IPS-20b (cell line): ENCODE measurements at regions not wholly inside any gene's neighbourhood (a gene's known extent, or its start where the extent isn't known, plus 50 kb on each side); places are given as distances from the start of the nearest gene placed in this dataset.
"Not testable (repeated sequence)": the region's sequence is repeated elsewhere in the genome, so short reads cannot be mapped to it uniquely, and the experiment has no call there.

Experiments used
- H3K27ac ChIP-seq: one replicate; pipeline ENCODE4 v1.5.1; 2013; ENCODE audit warnings: low read length
- H3K27me3 ChIP-seq: 2 replicates; pipeline ENCODE4 v1.6.1; 2013; ENCODE audit warnings: mild to moderate bottlenecking, low read length, inconsistent platforms; ENCODE audit not compliant: insufficient read depth
- H3K36me3 ChIP-seq: 2 replicates; pipeline ENCODE4 v1.6.1; 2013; ENCODE audit warnings: low read depth, mild to moderate bottlenecking, inconsistent platforms, low read length, moderate library complexity; ENCODE audit not compliant: insufficient read depth
- H3K4me1 ChIP-seq: 2 replicates; pipeline ENCODE4 v1.6.1; 2013; ENCODE audit warnings: mild to moderate bottlenecking, control low read depth, inconsistent platforms, low read length, moderate library complexity; ENCODE audit not compliant: insufficient read depth
- H3K4me3 ChIP-seq: 2 replicates; pipeline ENCODE4 v1.5.1; 2013; ENCODE audit warnings: mild to moderate bottlenecking, low read length, inconsistent platforms
- H3K9ac ChIP-seq: 2 replicates; pipeline ENCODE4 v1.6.1; 2013; ENCODE audit warnings: low read depth, mild to moderate bottlenecking, inconsistent platforms, low read length, moderate library complexity
- H3K9me3 ChIP-seq: 2 replicates; pipeline ENCODE4 v1.6.1; 2013; ENCODE audit warnings: mild to moderate bottlenecking, low read depth, low read length, inconsistent platforms; ENCODE audit not compliant: insufficient read depth

DNA sequence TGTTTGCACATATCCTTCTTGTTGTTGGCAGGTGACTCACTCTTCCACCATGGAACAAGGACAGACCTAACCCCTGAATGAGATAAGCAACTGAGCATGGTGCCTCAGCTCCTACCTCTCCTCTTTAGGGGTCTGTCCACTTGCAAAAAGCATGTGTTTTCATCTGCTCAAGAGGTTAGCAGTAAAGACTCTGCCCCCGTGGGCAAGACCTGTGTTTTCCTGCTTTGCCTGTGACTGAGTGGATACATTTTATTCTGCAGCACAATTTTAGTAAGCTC lies 111.0 kb upstream of the LIFR start:
- H3K36me3 ChIP-seq: no peaks in the 10 kb centered on the region
- no peaks in the 10 kb centered on the region for H3K27me3 ChIP-seq
- no peak overlapping the region for H3K4me3 ChIP-seq
- H3K9me3 ChIP-seq: no peaks in the 10 kb centered on the region
- no peaks in the 10 kb centered on the region for H3K4me1 ChIP-seq
- H3K9ac ChIP-seq: no peak overlapping the region
- no peak overlapping the region for H3K27ac ChIP-seq

- H3K27me3 ChIP-seq: no peaks in the 10 kb centered on the region
- no peak overlapping the region for H3K9ac ChIP-seq
- H3K4me1 ChIP-seq: no peaks in the 10 kb centered on the region
- no peaks in the 10 kb centered on the region for H3K9me3 ChIP-seq
- H3K4me3 ChIP-seq: no peak overlapping the region
- no peak overlapping the region for H3K27ac ChIP-seq
- no peaks in the 10 kb centered on the region for H3K36me3 ChIP-seq
These were observed 113.0 kb upstream of the LIFR start for GRCh38 chr5:38669361-38669880.

DNA sequence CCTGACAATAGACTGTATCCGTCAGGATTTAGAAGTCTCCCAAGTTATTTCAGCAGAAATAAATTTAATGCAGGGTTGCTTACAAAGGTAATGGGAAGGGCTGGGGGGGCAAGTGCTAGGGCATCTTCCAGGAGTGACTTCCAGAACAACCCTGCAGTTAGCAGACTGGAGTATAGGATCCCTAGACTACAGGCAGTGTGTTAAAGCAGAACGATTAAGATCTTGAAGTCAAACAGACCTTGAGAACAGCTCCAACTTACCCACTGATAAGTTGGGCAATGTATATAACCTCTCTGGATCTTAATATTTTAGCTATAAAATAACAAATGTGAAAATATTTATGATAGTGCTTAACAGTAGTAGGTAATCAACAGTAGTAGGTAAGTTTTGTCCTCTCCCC lies 113.6 kb upstream of the LIFR start:
- H3K27me3 ChIP-seq: no peaks in the 10 kb centered on the region

GRCh38 chr5:38670878-38671277 lies 114.4 kb upstream of the LIFR start:
- no peak overlapping the region for H3K9ac ChIP-seq
- no peaks in the 10 kb centered on the region for H3K4me1 ChIP-seq
- H3K27me3 ChIP-seq: no peaks in the 10 kb centered on the region
- no peaks in the 10 kb centered on the region for H3K36me3 ChIP-seq
- H3K4me3 ChIP-seq: no peak overlapping the region
- no peaks in the 10 kb centered on the region for H3K9me3 ChIP-seq
- no peak overlapping the region for H3K27ac ChIP-seq

More for the DNA sequence above, 113.6 kb upstream of the LIFR start:
- H3K27ac ChIP-seq: no peak overlapping the region
- no peaks in the 10 kb centered on the region for H3K36me3 ChIP-seq
- no peak overlapping the region for H3K9ac ChIP-seq
- no peaks in the 10 kb centered on the region for H3K9me3 ChIP-seq
- H3K4me3 ChIP-seq: no peak overlapping the region
- no peaks in the 10 kb centered on the region for H3K4me1 ChIP-seq

DNA sequence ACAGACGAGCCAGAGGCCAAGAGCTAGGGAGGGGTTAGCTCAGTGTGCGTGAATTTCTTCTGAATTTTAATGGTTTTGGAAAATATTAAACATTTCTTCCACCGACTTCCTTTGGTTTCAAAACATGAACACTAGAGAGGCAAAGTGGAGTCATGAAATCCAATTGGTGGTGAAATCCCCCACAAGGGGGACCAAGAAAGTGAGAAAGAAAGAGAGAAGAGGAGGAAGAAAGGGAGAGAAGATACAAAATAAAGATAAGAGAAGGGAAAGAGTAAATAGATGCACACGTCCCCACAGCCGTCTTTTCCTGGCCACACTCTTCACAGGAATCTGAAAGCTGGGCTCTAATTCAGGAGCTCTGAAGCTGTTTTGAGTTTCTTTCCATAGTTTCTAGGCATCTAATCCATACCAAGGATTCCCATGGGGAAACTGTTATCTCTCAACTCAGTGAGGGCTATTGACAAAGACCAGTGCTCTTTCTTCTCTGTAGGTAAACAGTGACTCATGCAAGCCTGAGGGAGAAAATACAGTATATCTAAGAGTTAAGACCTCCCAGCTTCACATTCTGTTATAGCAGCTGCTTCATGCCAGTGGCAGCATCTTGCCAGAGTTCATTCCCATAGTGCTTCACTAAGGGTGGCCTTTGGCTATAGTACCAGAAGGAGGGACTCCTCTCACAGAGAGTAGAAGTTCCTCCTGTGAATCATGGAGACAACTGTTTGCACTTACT lies 115.8 kb upstream of the LIFR start:
- H3K27ac ChIP-seq: no peak overlapping the region
- H3K36me3 ChIP-seq: no peaks in the 10 kb centered on the region
- no peaks in the 10 kb centered on the region for H3K4me1 ChIP-seq
- H3K9ac ChIP-seq: no peak overlapping the region
- no peaks in the 10 kb centered on the region for H3K27me3 ChIP-seq
- no peak overlapping the region for H3K4me3 ChIP-seq
- no peaks in the 10 kb centered on the region for H3K9me3 ChIP-seq

DNA sequence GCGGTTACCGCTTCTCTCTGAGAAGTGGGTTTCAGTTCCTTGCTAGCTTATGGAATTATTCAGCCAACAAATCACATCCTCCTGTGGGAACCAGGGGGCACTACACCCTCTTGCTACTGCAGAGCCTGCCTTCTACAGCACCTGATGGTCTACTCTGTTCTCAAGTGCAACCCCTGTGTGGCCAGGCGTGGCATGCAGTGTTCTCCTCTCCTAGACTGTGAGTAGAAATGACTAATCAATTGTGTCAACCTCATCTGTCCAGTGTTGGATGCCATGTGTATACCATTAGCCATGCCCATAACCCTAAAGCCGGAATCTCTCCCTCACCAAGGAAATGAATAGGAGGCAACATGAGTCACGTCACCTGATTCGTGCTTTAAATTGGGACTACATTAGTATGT lies 117.2 kb upstream of the LIFR start:
- Histone ChIP-seq H3K4me1 (no peaks in the 10 kb centered on the region), H3K36me3 (no peaks in the 10 kb centered on the region), H3K4me3 (no peak overlapping the region), H3K27me3 (no peaks in the 10 kb centered on the region), H3K27ac (no peak overlapping the region), H3K9ac (no peak overlapping the region), H3K9me3 (no peaks in the 10 kb centered on the region)

DNA sequence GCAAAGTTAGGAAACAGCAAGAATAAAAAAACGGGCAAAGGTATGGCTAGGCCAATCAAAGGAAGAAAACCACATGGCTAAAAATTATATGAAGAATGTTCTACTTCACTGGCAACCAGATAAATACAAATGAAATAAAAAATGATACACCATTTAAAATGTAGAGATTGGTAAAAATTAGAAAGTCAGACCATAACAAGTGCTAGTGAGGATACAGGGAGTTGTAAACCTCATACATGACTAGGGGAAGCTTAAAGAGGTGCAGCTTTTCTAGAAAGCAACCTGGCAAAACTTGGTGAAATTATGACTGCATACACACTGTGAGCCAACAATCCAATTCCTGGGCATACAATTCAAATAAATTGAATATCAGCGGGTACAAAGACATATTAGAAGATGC lies 119.0 kb upstream of the LIFR start:
- no peak overlapping the region for H3K27ac ChIP-seq
- H3K4me1 ChIP-seq: no peaks in the 10 kb centered on the region
- H3K9me3 ChIP-seq: no peaks in the 10 kb centered on the region
- H3K36me3 ChIP-seq: no peaks in the 10 kb centered on the region
- no peak overlapping the region for H3K9ac ChIP-seq
- H3K4me3 ChIP-seq: no peak overlapping the region
- no peaks in the 10 kb centered on the region for H3K27me3 ChIP-seq

- H3K9me3 ChIP-seq: no peaks in the 10 kb centered on the region
- no peak overlapping the region for H3K9ac ChIP-seq
- no peaks in the 10 kb centered on the region for H3K4me1 ChIP-seq
- no peaks in the 10 kb centered on the region for H3K27me3 ChIP-seq
- H3K36me3 ChIP-seq: no peaks in the 10 kb centered on the region
- H3K4me3 ChIP-seq: no peak overlapping the region
- no peak overlapping the region for H3K27ac ChIP-seq
These were observed 121.2 kb upstream of the LIFR start for GRCh38 chr5:38677636-38678035.

DNA sequence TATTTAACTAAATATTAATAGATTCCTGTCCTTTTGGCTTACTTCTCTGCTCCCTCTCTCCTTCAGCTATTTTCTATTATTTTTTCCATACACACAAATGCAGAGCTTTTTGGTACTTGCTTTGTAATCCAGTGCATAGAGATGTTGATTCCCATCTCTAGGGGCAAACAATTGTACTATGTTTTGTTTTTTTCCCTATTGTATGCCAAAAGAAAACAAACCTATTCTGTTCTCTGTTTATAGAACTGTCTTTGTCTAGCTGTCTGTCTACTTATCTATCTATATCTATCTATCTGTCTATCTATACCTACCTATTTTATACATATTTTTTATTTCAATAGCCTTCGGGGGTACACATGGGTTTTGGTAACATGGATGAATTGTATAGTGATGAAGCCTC lies 121.6 kb upstream of the LIFR start:
- Histone ChIP-seq H3K9ac (no peak overlapping the region), H3K27ac (no peak overlapping the region), H3K9me3 (no peaks in the 10 kb centered on the region), H3K27me3 (no peaks in the 10 kb centered on the region), H3K4me3 (no peak overlapping the region), H3K4me1 (no peaks in the 10 kb centered on the region), H3K36me3 (no peaks in the 10 kb centered on the region)

DNA sequence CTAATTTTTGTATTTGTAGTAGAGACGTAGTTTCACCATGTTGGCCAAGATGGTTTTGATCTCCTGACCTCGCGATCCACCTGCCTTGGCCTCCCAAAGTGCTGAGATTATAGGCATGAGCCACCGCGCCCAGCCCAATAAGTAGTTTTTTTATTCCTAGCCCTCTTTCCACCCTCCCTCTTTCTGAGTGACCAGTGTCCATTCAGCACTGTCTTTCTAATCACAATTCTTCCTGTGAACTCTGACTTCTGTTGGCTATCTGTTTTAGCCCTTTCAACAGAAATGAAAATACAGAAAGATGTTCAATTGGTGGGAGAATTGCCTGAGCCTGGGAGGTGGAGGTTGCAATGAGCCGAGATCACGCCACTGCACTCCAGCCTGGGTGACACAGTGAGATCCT lies 122.3 kb upstream of the LIFR start:
- not testable (repeated sequence) for H3K9me3 ChIP-seq, H3K9ac ChIP-seq, H3K4me3 ChIP-seq, H3K36me3 ChIP-seq, H3K27me3 ChIP-seq, H3K27ac ChIP-seq, H3K4me1 ChIP-seq

DNA sequence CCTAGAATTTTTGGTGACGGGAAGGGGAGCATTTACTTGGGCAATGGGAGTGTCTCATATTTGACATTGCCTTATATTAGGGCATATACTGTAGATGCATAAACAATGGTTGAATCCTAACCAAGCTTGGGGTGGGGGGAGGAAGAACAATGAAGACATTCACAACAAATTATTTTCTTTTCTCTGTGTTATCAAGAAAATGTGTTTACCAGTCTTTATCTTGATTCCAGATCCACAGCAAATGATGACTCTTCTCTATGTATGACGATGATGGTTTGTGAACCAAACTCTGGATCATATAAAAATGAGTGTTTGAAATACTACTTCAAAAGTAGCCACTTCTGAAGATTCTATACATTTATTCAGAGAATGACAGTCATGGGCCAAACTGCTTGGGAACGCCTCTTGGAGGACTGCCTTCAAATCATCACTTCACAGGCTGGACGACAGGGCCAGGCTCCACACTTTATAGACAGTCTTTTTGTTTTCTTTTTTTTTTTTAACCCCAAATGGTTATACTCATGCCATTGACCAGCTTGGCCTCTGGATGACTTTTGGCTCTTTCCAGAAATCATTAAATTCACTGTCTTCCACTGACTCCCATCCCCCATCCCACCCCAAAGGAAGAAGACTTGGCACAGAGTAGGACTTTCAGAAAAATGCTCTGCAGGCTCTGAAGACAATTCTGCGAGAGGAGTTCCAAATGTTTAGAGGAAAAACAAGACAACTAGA lies 123.8 kb upstream of the LIFR start:
- H3K27me3 ChIP-seq: no peaks in the 10 kb centered on the region
- H3K27ac ChIP-seq: no peak overlapping the region
- no peak overlapping the region for H3K9ac ChIP-seq
- H3K4me3 ChIP-seq: no peak overlapping the region
- no peaks in the 10 kb centered on the region for H3K4me1 ChIP-seq
- no peaks in the 10 kb centered on the region for H3K9me3 ChIP-seq
- no peaks in the 10 kb centered on the region for H3K36me3 ChIP-seq

DNA sequence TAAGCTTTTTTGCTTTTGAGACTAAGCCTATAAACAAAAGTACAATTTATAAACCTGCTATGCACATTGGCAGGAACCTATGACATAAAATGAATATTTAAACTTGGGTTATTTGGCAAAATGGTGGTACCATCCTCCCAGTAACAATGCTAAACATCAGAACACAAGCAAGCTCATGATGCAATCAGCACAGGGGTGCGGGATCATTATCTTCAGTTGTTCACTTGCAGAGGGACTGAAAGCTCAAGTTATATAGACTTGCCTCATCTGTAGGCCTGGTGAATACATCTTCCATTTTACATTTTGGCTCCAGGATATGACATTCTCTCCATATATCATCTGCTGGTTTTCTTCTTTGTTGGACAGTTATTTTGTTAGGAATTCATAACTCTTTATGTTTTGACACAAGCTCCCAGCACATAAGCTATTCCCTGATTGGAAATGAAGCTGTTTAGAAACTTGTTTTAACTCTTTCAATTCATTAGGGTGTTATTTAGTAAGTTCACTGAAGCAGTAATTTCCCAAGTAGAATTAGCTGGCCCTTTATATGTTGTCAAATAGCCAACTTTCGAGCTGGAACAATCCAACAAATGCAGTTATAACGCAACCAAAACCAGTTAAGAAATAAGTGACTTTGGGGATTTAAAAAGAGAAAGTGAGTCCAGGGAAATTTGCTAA lies 124.7 kb upstream of the LIFR start:
- Histone ChIP-seq H3K36me3 (no peaks in the 10 kb centered on the region), H3K27me3 (no peaks in the 10 kb centered on the region), H3K9me3 (no peaks in the 10 kb centered on the region), H3K27ac (no peak overlapping the region), H3K4me1 (no peaks in the 10 kb centered on the region), H3K9ac (no peak overlapping the region), H3K4me3 (no peak overlapping the region)
